Esophagus muscularis mucosa (tissue), 4 donors: ENCODE measurements at regions not wholly inside any gene's neighbourhood (a gene's known extent, or its start where the extent isn't known, plus 50 kb on each side); places are given as distances from the start of the nearest gene placed in this dataset.

Experiments used
- DNase-seq: peaks from one replicate; pipeline ENCODE4 v3.0.0-alpha.2; 2017; ENCODE audit errors: extremely low spot score
- H3K27ac ChIP-seq, 4 donors: fragments of 200-600 bp; sonication (generic); replicated peaks in 1 of 4; 1 replicate in 3 of 4; 2 replicates in 1 of 4; pipeline ENCODE4 v1.5.1; 2016 to 2019; ENCODE audit warnings: mild to moderate bottlenecking in 1 of 4
- H3K27me3 ChIP-seq, 4 donors: fragments of 200-600 bp; sonication (generic); one replicate each; pipeline versions ENCODE4 v1.5.1 to v1.6.0; 2016 to 2019
- H3K36me3 ChIP-seq, 4 donors: fragments of 200-600 bp; sonication (generic); one replicate each; pipeline ENCODE4 v1.5.1; 2016 to 2019
- H3K4me1 ChIP-seq, 4 donors: fragments of 200-600 bp; sonication (generic); one replicate each; pipeline ENCODE4 v1.5.1; 2016 to 2019
- H3K4me3 ChIP-seq, 4 donors: fragments of 200-600 bp; sonication (generic); 1 replicate in 2 of 4; 2 replicates in 2 of 4; pipeline ENCODE4 v1.5.1; 2016 to 2019; ENCODE audit warnings: mild to moderate bottlenecking in 4 of 4, moderate library complexity in 1 of 4
- H3K9me3 ChIP-seq, 4 donors: fragments of 200-600 bp; sonication (generic); 1 replicate in 3 of 4; 2 replicates in 1 of 4; pipeline ENCODE4 v1.5.1; 2016 to 2019
- EP300 ChIP-seq: sonication (generic); formaldehyde crosslinking; IDR thresholded peaks from one replicate; pipeline ENCODE4 v1.6.1; 2017; ENCODE audit warnings: antibody characterized with exemption
- POLR2A ChIP-seq: fragments of 450-650 bp; IDR thresholded peaks from one replicate; pipeline ENCODE4 v1.6.1; 2017; ENCODE audit warnings: antibody characterized with exemption, moderate library complexity, mild to moderate bottlenecking, low read depth
- POLR2AphosphoS5 ChIP-seq, 2 donors: sonication (generic); formaldehyde crosslinking; IDR thresholded peaks; one replicate each; pipeline ENCODE4 v1.6.1; 2017; ENCODE audit warnings: antibody characterized with exemption in 2 of 2
- WGBS: methylation state at CpG from one replicate; pipeline ENCODE4 v1.1.5; 2018; 5-methylcytosine and 5-hydroxymethylcytosine counted together
- intact Hi-C: fragments of 100-400 bp; cut with DNase I; formaldehyde crosslinking; loops from one replicate; pipeline ENCODE4 v1.15.1; 2023
- TF ChIP-seq, protein P1 (sequence below), 3 experiments: fragments of 200-600 bp in 2 of 3; fragments of 450-650 bp in 1 of 3; sonication (generic) in 2 of 3; IDR thresholded peaks; one replicate each; pipeline ENCODE4 v1.5.1; 2017 to 2019; ENCODE audit warnings: antibody characterized with exemption in 3 of 3, mild to moderate bottlenecking in 2 of 3, moderate library complexity in 1 of 3

- WGBS = 73% methylated on average over 2 of the region's 2 CpGs
- intact Hi-C loops = no loop called here
- Histone ChIP-seq H3K4me3 (no peak overlapping the region), H3K27me3 (no peaks in the 10 kb centered on the region), H3K36me3 (no peaks in the 10 kb centered on the region), H3K4me1 (no peaks in the 10 kb centered on the region), H3K9me3 (no peaks in the 10 kb centered on the region), H3K27ac (no peak overlapping the region)
- TF ChIP-seq POLR2AphosphoS5 (IDR thresholded peaks at IDR 0.05) (no peak), EP300 (no peak), POLR2A (no peak)
- TF ChIP-seq, protein P1, sequence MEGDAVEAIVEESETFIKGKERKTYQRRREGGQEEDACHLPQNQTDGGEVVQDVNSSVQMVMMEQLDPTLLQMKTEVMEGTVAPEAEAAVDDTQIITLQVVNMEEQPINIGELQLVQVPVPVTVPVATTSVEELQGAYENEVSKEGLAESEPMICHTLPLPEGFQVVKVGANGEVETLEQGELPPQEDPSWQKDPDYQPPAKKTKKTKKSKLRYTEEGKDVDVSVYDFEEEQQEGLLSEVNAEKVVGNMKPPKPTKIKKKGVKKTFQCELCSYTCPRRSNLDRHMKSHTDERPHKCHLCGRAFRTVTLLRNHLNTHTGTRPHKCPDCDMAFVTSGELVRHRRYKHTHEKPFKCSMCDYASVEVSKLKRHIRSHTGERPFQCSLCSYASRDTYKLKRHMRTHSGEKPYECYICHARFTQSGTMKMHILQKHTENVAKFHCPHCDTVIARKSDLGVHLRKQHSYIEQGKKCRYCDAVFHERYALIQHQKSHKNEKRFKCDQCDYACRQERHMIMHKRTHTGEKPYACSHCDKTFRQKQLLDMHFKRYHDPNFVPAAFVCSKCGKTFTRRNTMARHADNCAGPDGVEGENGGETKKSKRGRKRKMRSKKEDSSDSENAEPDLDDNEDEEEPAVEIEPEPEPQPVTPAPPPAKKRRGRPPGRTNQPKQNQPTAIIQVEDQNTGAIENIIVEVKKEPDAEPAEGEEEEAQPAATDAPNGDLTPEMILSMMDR (IDR thresholded peaks at IDR 0.05) = no peak
- no peak for DNase-seq
These were observed 283.2 kb downstream of the RPAP3 start for GRCh38 chr12:47422611-47423010.

DNA sequence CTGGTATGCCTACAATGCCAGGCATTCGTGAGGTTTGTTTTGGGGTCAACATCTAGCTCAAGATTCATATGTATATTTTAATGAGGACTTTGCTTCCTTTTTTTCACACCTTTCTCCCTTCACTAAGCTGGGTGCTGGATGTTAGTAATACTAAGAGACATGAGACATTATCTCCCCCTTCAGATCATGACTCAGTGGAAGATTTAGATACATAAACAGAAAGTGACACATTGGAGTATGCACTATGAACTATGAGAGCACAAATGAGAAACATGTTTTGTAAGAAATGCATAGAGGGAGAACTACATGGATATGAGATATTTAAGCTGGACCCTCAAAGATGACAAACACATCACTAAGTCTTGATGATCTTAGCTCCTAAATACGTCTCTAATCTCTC is 286.3 kb downstream of the RPAP3 start:
- WGBS = 91% methylated on average over 2 of the region's 2 CpGs
- intact Hi-C loops = no loop called here
- TF ChIP-seq, protein P1 (IDR thresholded peaks at IDR 0.05) = no peak
- no peak for TF ChIP-seq POLR2A
- no peak for TF ChIP-seq EP300
- TF ChIP-seq POLR2AphosphoS5 (IDR thresholded peaks at IDR 0.05) = no peak
- Histone ChIP-seq H3K4me1 (no peaks in the 10 kb centered on the region), H3K36me3 (no peaks in the 10 kb centered on the region), H3K27me3 (no peaks in the 10 kb centered on the region), H3K9me3 (no peaks in the 10 kb centered on the region), H3K27ac (no peak overlapping the region), H3K4me3 (no peak overlapping the region)
- no peak for DNase-seq

GRCh38 chr12:47417955-47418354 is 287.9 kb downstream of the RPAP3 start:
- H3K4me1 ChIP-seq = no peaks in the 10 kb centered on the region
- H3K9me3 ChIP-seq = no peaks in the 10 kb centered on the region
- H3K36me3 ChIP-seq = no peaks in the 10 kb centered on the region
- intact Hi-C loops = no loop called here
- WGBS = 88% methylated on average over 1 of the region's 1 CpG
- no peak overlapping the region for H3K27ac ChIP-seq
- H3K27me3 ChIP-seq = no peaks in the 10 kb centered on the region
- TF ChIP-seq POLR2AphosphoS5 (IDR thresholded peaks at IDR 0.05) = no peak
- TF ChIP-seq, protein P1 (IDR thresholded peaks at IDR 0.05) = no peak
- no peak for TF ChIP-seq POLR2A
- no peak for TF ChIP-seq EP300
- H3K4me3 ChIP-seq = no peak overlapping the region
- no peak for DNase-seq

DNA sequence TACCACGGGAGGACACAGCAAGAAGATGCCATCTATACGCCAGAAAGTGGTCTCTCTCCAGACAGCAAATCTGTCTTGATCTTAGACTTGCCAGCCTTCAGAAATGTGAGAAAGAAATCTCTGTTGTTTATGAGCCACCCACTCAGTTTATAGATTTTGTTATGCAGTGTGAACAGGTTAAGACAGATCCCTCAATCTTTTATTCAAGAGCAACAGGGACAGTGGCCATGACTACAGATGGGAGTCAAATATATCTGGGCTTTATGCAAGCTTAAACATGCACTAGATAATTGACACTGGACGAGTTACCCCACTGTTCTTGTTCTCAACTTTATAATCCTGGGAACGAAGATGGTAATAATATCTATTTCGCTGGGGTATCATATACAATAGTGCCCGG is 288.7 kb downstream of the RPAP3 start:
- Histone ChIP-seq H3K27ac (no peak overlapping the region), H3K27me3 (no peaks in the 10 kb centered on the region), H3K36me3 (no peaks in the 10 kb centered on the region), H3K4me1 (no peaks in the 10 kb centered on the region), H3K9me3 (no peaks in the 10 kb centered on the region), H3K4me3 (no peak overlapping the region)
- TF ChIP-seq POLR2A = no peak
- TF ChIP-seq POLR2AphosphoS5 (IDR thresholded peaks at IDR 0.05) = no peak
- TF ChIP-seq, protein P1 (IDR thresholded peaks at IDR 0.05) = no peak
- no peak for TF ChIP-seq EP300
- DNase-seq = no peak
- WGBS = 80% methylated on average over 6 of the region's 6 CpGs
- intact Hi-C loops = no loop called here

DNA sequence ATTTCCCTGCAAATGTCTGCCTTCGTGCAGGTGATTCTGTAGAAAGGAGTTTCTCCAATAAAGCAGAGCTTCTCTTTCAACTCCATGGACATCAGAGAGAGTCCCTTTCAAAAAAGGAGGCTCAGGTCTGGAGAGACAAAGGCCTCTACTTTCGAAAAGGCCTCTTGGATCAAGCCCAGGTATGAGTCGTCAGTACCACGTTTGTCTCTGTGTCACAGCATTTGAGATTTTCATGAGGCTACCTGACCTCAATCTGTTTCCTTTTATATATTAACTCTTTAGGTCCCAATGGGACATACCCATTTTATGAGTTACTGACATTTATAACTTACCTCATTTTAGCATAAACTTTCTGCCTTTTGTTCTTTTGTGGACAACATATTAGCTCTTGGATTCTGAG is 290.8 kb downstream of the RPAP3 start:
- H3K36me3 ChIP-seq = no peaks in the 10 kb centered on the region
- WGBS = 51% methylated on average over 4 of the region's 4 CpGs

More for the DNA sequence above, 290.8 kb downstream of the RPAP3 start:
- Histone ChIP-seq H3K4me1 (no peaks in the 10 kb centered on the region), H3K4me3 (no peak overlapping the region), H3K27ac (no peak overlapping the region), H3K27me3 (no peaks in the 10 kb centered on the region), H3K9me3 (no peaks in the 10 kb centered on the region)
- DNase-seq = no peak
- intact Hi-C loops = no loop called here
- TF ChIP-seq POLR2A (no peak), EP300 (no peak), POLR2AphosphoS5 (IDR thresholded peaks at IDR 0.05) (no peak)
- TF ChIP-seq, protein P1 (IDR thresholded peaks at IDR 0.05) = no peak
